AG10803 (cell line): ENCODE measurements at regions not wholly inside any gene's neighbourhood (a gene's known extent, or its start where the extent isn't known, plus 50 kb on each side); places are given as distances from the start of the nearest gene placed in this dataset.

ENCODE experiments used
- DNase-seq: peaks from one replicate; pipeline ENCODE4 v3.0.0; 2010; ENCODE audit warnings: low read depth
- H3K4me3 ChIP-seq: 2 replicates; pipeline ENCODE4 v1.5.1; 2011; ENCODE audit warnings: mild to moderate bottlenecking, low read length, control low read depth
- TF ChIP-seq, protein P1 (sequence below): conservative IDR thresholded peaks from 2 replicates; pipeline ENCODE4 v1.5.1; 2011; ENCODE audit warnings: mild to moderate bottlenecking, low read length, control low read depth, inconsistent platforms

DNA sequence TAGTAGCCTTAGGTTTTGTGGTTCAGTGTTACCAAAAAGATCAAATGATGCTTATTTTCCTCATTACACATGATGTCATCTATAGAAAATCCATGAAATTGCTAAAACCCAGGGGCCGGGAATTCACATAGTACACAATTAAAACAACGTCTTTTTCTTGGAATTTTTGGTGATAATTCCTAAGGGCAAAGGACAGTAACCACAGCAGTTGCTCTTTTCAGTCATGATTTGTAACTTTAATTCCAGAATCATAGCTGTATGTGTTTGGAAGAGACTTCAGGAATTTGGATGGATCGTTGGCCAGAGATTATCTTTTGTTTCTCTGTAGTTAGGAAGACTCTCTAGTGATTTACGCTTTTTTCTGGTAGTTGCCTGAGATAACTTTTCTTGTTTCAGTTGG lies 748.7 kb downstream of the TLE4 start:
- no peak for DNase-seq
- H3K4me3 ChIP-seq: no peak overlapping the region
- TF ChIP-seq, protein P1, sequence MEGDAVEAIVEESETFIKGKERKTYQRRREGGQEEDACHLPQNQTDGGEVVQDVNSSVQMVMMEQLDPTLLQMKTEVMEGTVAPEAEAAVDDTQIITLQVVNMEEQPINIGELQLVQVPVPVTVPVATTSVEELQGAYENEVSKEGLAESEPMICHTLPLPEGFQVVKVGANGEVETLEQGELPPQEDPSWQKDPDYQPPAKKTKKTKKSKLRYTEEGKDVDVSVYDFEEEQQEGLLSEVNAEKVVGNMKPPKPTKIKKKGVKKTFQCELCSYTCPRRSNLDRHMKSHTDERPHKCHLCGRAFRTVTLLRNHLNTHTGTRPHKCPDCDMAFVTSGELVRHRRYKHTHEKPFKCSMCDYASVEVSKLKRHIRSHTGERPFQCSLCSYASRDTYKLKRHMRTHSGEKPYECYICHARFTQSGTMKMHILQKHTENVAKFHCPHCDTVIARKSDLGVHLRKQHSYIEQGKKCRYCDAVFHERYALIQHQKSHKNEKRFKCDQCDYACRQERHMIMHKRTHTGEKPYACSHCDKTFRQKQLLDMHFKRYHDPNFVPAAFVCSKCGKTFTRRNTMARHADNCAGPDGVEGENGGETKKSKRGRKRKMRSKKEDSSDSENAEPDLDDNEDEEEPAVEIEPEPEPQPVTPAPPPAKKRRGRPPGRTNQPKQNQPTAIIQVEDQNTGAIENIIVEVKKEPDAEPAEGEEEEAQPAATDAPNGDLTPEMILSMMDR: no peak

DNA sequence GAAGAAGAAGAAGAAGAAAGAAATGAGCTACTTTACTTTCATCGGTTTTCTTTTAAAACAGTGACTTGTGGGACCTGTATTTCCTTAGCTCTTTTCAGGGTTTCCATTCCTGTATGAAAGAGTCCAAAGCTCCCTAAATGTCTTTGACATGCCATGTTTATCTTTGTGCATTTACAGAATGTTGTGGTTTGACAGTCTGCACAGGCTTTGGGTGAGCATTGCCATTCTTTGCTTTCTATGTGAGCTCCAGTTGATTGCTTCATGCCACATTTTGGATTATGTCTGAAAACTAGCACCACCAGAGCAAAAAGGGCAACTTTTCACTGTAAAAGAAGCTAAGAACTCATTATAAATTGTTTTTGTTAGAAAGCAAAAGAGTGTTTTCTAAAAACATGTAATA lies 733.4 kb downstream of the TLE4 start:
- TF ChIP-seq, protein P1: no peak
- no peak for DNase-seq
- no peak overlapping the region for H3K4me3 ChIP-seq

DNA sequence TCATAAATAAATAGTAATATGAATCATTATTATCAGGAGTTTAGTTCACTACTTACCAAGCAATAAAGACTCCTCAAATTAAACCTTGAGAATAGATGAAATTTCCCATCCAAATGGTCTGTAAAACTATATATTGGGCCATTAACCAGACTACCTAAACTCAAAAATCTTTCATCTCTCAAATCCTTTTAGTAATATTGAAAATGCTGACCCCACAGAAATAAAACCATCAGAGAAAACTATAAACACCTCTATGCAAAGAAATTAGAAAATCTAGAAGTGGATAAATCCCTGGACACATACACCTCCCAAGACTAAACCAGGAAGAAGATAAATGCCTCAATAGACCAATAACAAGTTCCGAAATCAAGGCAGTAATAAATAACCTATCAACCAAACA lies 723.2 kb downstream of the TLE4 start:
- TF ChIP-seq, protein P1: no peak
- no peak overlapping the region for H3K4me3 ChIP-seq
- no peak for DNase-seq

DNA sequence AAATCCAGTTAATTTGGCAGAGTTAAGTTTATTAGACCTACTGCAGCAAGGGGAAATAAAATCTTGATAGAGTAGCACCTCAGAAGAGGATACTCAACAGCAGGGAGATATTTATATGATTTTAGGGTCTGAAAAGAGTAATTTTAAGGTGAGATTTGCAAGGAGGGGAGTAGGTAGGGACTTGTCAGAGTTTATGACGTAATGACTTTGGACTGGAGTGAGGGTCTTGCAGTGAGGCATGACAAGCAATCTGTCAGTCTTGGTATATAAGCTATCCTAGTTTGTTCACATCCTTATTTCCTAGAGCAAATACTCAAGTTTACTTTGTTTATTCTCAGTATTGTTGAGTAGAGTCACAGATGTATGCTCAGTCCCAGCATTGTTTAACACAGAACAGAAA lies 722.6 kb downstream of the TLE4 start:
- TF ChIP-seq, protein P1: no peak
- H3K4me3 ChIP-seq: no peak overlapping the region
- no peak for DNase-seq

DNA sequence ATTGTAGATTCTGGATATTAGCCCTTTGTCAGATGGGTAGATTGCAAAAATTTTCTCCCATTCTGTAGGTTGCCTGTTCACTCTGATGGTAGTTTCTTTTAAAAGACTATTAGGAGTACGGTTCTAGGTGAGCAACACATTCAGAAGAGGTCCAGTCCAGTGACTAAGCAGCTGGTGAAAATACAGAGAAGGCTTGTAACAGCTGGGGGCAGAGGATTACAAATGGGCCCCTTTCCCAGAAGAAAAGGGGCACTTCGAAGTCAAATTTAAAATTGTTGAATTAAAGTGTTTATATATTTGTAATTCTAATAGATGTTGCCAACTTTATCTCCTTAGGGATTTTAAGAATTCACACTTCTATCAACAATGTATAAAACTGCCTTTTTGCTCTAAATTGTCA lies 720.5 kb downstream of the TLE4 start:
- DNase-seq: no peak
- no peak overlapping the region for H3K4me3 ChIP-seq
- TF ChIP-seq, protein P1: no peak

DNA sequence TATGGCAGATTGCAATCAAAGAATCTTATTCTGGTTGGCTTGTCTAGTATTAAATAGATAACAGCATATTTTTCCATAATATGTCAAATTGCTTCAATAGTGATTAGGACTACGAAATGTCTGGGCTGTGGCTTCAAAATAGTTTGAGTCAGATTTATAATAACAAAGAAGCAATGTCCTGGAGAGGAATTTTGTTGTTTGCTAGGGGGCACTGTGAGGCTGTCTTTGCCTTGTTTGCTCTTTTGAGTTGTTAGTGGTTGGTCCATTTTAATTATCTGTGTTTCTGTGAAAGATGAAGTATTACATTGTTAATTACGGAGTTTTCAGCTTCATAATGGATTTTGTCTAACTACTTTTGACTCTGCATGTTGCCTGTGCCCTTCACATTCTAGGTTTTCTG lies 713.6 kb downstream of the TLE4 start:
- no peak for DNase-seq
- no peak overlapping the region for H3K4me3 ChIP-seq
- TF ChIP-seq, protein P1: no peak; the same call in 1 of the 2 replicates

DNA sequence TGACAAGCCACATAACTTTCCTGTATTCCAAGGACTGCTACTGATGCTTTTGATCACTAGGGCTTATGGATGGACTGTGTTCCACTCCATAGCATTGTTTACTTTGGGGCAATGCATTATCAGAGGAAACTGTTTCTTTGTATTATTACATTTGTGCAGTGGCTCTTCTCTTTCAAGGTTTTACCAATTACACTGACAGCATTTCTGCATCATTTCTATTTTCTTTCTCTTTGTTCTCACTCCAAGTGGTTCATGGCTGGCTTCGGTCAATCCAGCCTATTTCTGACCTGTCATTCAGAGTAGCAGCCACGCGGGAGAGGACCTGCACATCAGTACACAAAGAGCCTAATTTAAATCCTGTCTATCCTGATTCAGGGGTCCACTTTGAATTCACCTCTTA lies 711.0 kb downstream of the TLE4 start:
- no peak for DNase-seq
- TF ChIP-seq, protein P1: no peak
- H3K4me3 ChIP-seq: no peak overlapping the region
